ENCODE measurements at regions not wholly inside any gene's neighbourhood (a gene's known extent, or its start where the extent isn't known, plus 50 kb on each side); places are given as distances from the start of the nearest gene placed in this dataset. TPM values are rescaled to one million over a fixed set of nuclear protein-coding genes. Genes with fewer than 3 reads are reported as not detected.

Small RNAs in the stretch of these regions (small RNA-seq; reads per million reads assigned to genes)
- not detected for gene AC092666.2
